NB4 (cell line): ENCODE measurements at regions not wholly inside any gene's neighbourhood (a gene's known extent, or its start where the extent isn't known, plus 50 kb on each side); places are given as distances from the start of the nearest gene placed in this dataset.

Experiments
- POLR2A ChIP-seq: IDR thresholded peaks from 2 replicates; pipeline ENCODE4 v1.6.1; 2011; ENCODE audit warnings: mild to moderate bottlenecking; ENCODE audit not compliant: insufficient read length; ENCODE audit errors: extremely low read depth
- TF ChIP-seq, protein P1 (sequence below): IDR thresholded peaks from one replicate; pipeline ENCODE4 v1.5.1; 2012; ENCODE audit warnings: low read depth, low read length
- TF ChIP-seq, protein P2 (sequence below): IDR thresholded peaks from 2 replicates; pipeline ENCODE4 v1.6.1; 2011; ENCODE audit warnings: low read depth, low read length

DNA sequence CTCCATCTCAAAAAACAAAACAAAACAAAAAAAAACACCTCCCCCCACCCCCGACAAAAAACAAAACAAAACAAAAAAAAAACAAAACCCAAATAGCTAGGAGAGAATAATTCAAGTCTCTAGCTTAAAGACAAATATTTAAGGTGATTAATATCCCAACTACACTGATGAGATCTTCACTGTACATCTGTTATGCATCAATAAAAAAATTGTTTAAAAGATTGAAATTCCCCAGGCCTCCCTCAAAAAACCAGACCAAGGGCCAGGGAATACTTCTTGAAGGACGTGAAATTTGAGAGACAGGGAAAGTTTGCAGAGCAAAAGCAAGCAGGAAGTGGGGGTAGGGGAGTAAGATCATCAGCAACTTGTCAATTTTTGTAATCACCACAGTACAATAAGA, 232.6 kb downstream of the REEP3 start:
- TF ChIP-seq, protein P1, sequence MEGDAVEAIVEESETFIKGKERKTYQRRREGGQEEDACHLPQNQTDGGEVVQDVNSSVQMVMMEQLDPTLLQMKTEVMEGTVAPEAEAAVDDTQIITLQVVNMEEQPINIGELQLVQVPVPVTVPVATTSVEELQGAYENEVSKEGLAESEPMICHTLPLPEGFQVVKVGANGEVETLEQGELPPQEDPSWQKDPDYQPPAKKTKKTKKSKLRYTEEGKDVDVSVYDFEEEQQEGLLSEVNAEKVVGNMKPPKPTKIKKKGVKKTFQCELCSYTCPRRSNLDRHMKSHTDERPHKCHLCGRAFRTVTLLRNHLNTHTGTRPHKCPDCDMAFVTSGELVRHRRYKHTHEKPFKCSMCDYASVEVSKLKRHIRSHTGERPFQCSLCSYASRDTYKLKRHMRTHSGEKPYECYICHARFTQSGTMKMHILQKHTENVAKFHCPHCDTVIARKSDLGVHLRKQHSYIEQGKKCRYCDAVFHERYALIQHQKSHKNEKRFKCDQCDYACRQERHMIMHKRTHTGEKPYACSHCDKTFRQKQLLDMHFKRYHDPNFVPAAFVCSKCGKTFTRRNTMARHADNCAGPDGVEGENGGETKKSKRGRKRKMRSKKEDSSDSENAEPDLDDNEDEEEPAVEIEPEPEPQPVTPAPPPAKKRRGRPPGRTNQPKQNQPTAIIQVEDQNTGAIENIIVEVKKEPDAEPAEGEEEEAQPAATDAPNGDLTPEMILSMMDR, result no peak
- no peak for TF ChIP-seq POLR2A
- TF ChIP-seq, protein P2, sequence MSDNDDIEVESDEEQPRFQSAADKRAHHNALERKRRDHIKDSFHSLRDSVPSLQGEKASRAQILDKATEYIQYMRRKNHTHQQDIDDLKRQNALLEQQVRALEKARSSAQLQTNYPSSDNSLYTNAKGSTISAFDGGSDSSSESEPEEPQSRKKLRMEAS, result no peak
